ENCODE measurements at regions not wholly inside any gene's neighbourhood (a gene's known extent, or its start where the extent isn't known, plus 50 kb on each side); places are given as distances from the start of the nearest gene placed in this dataset.

DNA sequence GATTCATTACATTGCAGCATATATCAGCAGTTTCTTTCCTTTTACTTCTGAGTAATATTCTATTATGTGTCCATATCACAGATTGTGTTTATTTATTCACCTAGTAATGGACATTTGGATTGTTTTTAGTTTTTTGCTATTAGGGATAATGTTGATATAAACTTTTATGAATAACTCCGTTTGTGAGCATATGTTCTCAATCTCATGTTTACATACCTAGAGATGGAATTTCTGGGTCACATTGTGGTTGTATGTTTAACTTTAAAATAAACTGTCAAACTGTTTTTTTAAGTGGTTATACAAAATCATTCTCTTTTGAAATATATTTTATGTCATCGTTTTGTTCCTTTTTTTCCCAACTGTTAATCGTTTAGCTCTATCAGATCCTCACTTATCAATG lies 311.6 kb downstream of the MMUT start:
- TF ChIP-seq, protein P1, sequence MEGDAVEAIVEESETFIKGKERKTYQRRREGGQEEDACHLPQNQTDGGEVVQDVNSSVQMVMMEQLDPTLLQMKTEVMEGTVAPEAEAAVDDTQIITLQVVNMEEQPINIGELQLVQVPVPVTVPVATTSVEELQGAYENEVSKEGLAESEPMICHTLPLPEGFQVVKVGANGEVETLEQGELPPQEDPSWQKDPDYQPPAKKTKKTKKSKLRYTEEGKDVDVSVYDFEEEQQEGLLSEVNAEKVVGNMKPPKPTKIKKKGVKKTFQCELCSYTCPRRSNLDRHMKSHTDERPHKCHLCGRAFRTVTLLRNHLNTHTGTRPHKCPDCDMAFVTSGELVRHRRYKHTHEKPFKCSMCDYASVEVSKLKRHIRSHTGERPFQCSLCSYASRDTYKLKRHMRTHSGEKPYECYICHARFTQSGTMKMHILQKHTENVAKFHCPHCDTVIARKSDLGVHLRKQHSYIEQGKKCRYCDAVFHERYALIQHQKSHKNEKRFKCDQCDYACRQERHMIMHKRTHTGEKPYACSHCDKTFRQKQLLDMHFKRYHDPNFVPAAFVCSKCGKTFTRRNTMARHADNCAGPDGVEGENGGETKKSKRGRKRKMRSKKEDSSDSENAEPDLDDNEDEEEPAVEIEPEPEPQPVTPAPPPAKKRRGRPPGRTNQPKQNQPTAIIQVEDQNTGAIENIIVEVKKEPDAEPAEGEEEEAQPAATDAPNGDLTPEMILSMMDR (IDR thresholded peaks at IDR 0.05) = no peak
- no peak for TF ChIP-seq POLR2A (IDR thresholded peaks at IDR 0.05)
